OCI-LY3 (cell line): ENCODE measurements at regions not wholly inside any gene's neighbourhood (a gene's known extent, or its start where the extent isn't known, plus 50 kb on each side); places are given as distances from the start of the nearest gene placed in this dataset.
"Not testable (repeated sequence)": the region's sequence is repeated elsewhere in the genome, so short reads cannot be mapped to it uniquely, and the experiment has no call there.

Experiments
- H2AFZ ChIP-seq: fragments of 200-600, 300-600 bp; shearing (Covaris generic); 2 replicates; pipeline ENCODE4 v1.6.0; 2014; ENCODE audit warnings: antibody characterized with exemption, low read depth, low read length
- H3K27ac ChIP-seq: fragments of 200-600, 300-600 bp; sonication (generic); 2 replicates; pipeline ENCODE4 v1.5.1; 2014; ENCODE audit warnings: mild to moderate bottlenecking, low read length, moderate library complexity, mixed read lengths
- H3K27me3 ChIP-seq: fragments of 200-600, 300-600 bp; sonication (generic); 2 replicates; pipeline ENCODE4 v1.6.1; 2014; ENCODE audit warnings: low read depth, low read length, mixed read lengths
- H3K36me3 ChIP-seq: fragments of 200-600, 300-600 bp; sonication (generic); replicated peaks from 2 replicates; pipeline ENCODE3; 2014; ENCODE audit warnings: low read depth, low read length, mixed read lengths
- H3K4me1 ChIP-seq: fragments of 300-600, 200-600 bp; sonication (generic); 2 replicates; pipeline ENCODE4 v1.6.1; 2014; ENCODE audit warnings: low read length, mixed read lengths
- H3K4me2 ChIP-seq: fragments of 200-600, 300-600 bp; sonication (generic); 2 replicates; pipeline ENCODE4 v1.6.1; 2014; ENCODE audit warnings: low read length, mixed read lengths
- H3K4me3 ChIP-seq: fragments of 300-600, 200-600 bp; sonication (generic); 2 replicates; pipeline ENCODE4 v1.5.1; 2014; ENCODE audit warnings: antibody characterized with exemption, mild to moderate bottlenecking, low read length, moderate library complexity
- H3K79me2 ChIP-seq: fragments of 300-600, 200-600 bp; shearing (Covaris generic); 2 replicates; pipeline ENCODE4 v1.6.1; 2014; ENCODE audit warnings: mild to moderate bottlenecking, low read length, mixed read lengths
- H3K9ac ChIP-seq: fragments of 300-600, 200-600 bp; shearing (Covaris generic); 2 replicates; pipeline ENCODE4 v1.6.0; 2014; ENCODE audit warnings: mild to moderate bottlenecking, low read length, moderate library complexity
- H3K9me3 ChIP-seq: fragments of 200-600, 300-600 bp; shearing (Covaris generic); 2 replicates; pipeline ENCODE4 v1.6.1; 2014; ENCODE audit warnings: low read length, mixed read lengths; ENCODE audit not compliant: insufficient read depth
- H4K20me1 ChIP-seq: fragments of 200-600, 300-600 bp; sonication (generic); 2 replicates; pipeline ENCODE4 v1.6.1; 2016; ENCODE audit warnings: low read length, mixed read lengths; ENCODE audit not compliant: insufficient read depth
- CTCF ChIP-seq: fragments of 200-600, 300-600 bp; sonication (generic); IDR thresholded peaks from 2 replicates; pipeline ENCODE4 v1.5.1; 2014; ENCODE audit warnings: antibody characterized with exemption, low read length, low read depth
- EZH2phosphoT487 ChIP-seq: fragments of 200-600 bp; shearing (Covaris generic); IDR thresholded peaks from 2 replicates; pipeline ENCODE4 v1.6.1; 2018; ENCODE audit warnings: antibody characterized with exemption, mixed run types, low read depth

- H3K36me3 ChIP-seq, result no peaks in the 10 kb centered on the region
- no peaks in the 10 kb centered on the region for H3K9me3 ChIP-seq
- no peaks in the 10 kb centered on the region for H3K4me1 ChIP-seq
- no peak for TF ChIP-seq CTCF
- TF ChIP-seq EZH2phosphoT487, result no peak
- H3K79me2 ChIP-seq, result no peaks in the 10 kb centered on the region
- H3K27me3 ChIP-seq, result no peaks in the 10 kb centered on the region
- H3K27ac ChIP-seq, result no peak overlapping the region
- H3K4me3 ChIP-seq, result no peak overlapping the region
- H3K4me2 ChIP-seq, result no peak overlapping the region
- no peaks in the 10 kb centered on the region for H4K20me1 ChIP-seq
- H2AFZ ChIP-seq, result no peak overlapping the region
- H3K9ac ChIP-seq, result no peak overlapping the region
These were observed 184.9 kb upstream of the DTNA start for GRCh38 chr18:34525244-34525643.

- no peak for TF ChIP-seq CTCF
- TF ChIP-seq EZH2phosphoT487, result no peak
- Histone ChIP-seq H3K27ac (no peak overlapping the region), H3K9me3 (no peaks in the 10 kb centered on the region), H3K79me2 (no peaks in the 10 kb centered on the region), H3K4me1 (no peaks in the 10 kb centered on the region), H4K20me1 (no peaks in the 10 kb centered on the region), H3K27me3 (no peaks in the 10 kb centered on the region), H3K9ac (no peak overlapping the region), H2AFZ (no peak overlapping the region), H3K4me2 (no peak overlapping the region), H3K36me3 (no peaks in the 10 kb centered on the region), H3K4me3 (no peak overlapping the region)
These were observed 181.9 kb upstream of the DTNA start for GRCh38 chr18:34528177-34528576.

GRCh38 chr18:34529358-34530335 lies 180.5 kb upstream of the DTNA start:
- H4K20me1 ChIP-seq, result no peaks in the 10 kb centered on the region
- H3K4me2 ChIP-seq, result no peak overlapping the region
- H3K27me3 ChIP-seq, result no peaks in the 10 kb centered on the region
- no peak for TF ChIP-seq CTCF
- no peak for TF ChIP-seq EZH2phosphoT487
- H3K36me3 ChIP-seq, result no peaks in the 10 kb centered on the region
- no peaks in the 10 kb centered on the region for H3K9me3 ChIP-seq
- H3K27ac ChIP-seq, result no peak overlapping the region
- H3K79me2 ChIP-seq, result no peaks in the 10 kb centered on the region
- no peak overlapping the region for H2AFZ ChIP-seq
- no peak overlapping the region for H3K9ac ChIP-seq
- no peak overlapping the region for H3K4me3 ChIP-seq
- H3K4me1 ChIP-seq, result no peaks in the 10 kb centered on the region

- Histone ChIP-seq H3K4me3 (no peak overlapping the region), H3K9me3 (no peaks in the 10 kb centered on the region), H3K27me3 (no peaks in the 10 kb centered on the region), H3K9ac (no peak overlapping the region), H3K79me2 (no peaks in the 10 kb centered on the region), H4K20me1 (no peaks in the 10 kb centered on the region), H3K27ac (no peak overlapping the region), H2AFZ (no peak overlapping the region), H3K36me3 (no peaks in the 10 kb centered on the region), H3K4me2 (no peak overlapping the region), H3K4me1 (no peaks in the 10 kb centered on the region)
- TF ChIP-seq EZH2phosphoT487 (no peak), CTCF (no peak)
These were observed 179.0 kb upstream of the DTNA start for GRCh38 chr18:34531110-34531509.

GRCh38 chr18:34534642-34535041 lies 175.5 kb upstream of the DTNA start:
- not testable (repeated sequence) for H2AFZ ChIP-seq, H3K36me3 ChIP-seq, H3K79me2 ChIP-seq, H3K9me3 ChIP-seq, H3K27ac ChIP-seq, H4K20me1 ChIP-seq, H3K4me2 ChIP-seq, H3K9ac ChIP-seq, H3K27me3 ChIP-seq, H3K4me1 ChIP-seq, H3K4me3 ChIP-seq
